NCI-H526 (cell line): ENCODE measurements at regions not wholly inside any gene's neighbourhood (a gene's known extent, or its start where the extent isn't known, plus 50 kb on each side); places are given as distances from the start of the nearest gene placed in this dataset.

Source experiments
- DNase-seq, 2 experiments: peaks; one replicate each; lab custom pipeline; 2025; lab: John Stamatoyannopoulos, UW

GRCh38 chr15:45743426-45744235 is 108.8 kb downstream of the SQOR start:
- DNase-seq = peak in 1 of 2 experiments; percentile 29

GRCh38 chr15:45744236-45744589 is 109.4 kb downstream of the SQOR start:
- peak in 1 of 2 experiments; percentile 37 for DNase-seq

- no peak for DNase-seq
These were observed 112.6 kb downstream of the SQOR start for GRCh38 chr15:45747426-45747825.

GRCh38 chr15:45751629-45752028 is 116.8 kb downstream of the SQOR start:
- DNase-seq = peak in 1 of 2 experiments; percentile 18

GRCh38 chr15:45759936-45760335 is 125.1 kb downstream of the SQOR start:
- DNase-seq = no peak

GRCh38 chr15:45762726-45763125 is 127.9 kb downstream of the SQOR start:
- no peak for DNase-seq

GRCh38 chr15:45763170-45763869 is 128.5 kb downstream of the SQOR start:
- DNase-seq = no peak

- no peak for DNase-seq
These were observed 138.3 kb downstream of the SQOR start for GRCh38 chr15:45773149-45773548.

GRCh38 chr15:45776772-45777171 is 141.9 kb downstream of the SQOR start:
- no peak for DNase-seq

GRCh38 chr15:45777781-45778180 is 143.0 kb downstream of the SQOR start:
- no peak for DNase-seq

- no peak for DNase-seq
These were observed 145.5 kb downstream of the SQOR start for GRCh38 chr15:45780352-45780751.

- DNase-seq = no peak
These were observed 149.8 kb downstream of the SQOR start for GRCh38 chr15:45784656-45785055.

GRCh38 chr15:45785897-45786296 is 151.1 kb downstream of the SQOR start:
- no peak for DNase-seq

- peak; percentile 1 to 64 for DNase-seq
These were observed 155.6 kb downstream of the SQOR start for GRCh38 chr15:45790325-45790943.

- peak in 1 of 2 experiments; percentile 33 for DNase-seq
These were observed 159.5 kb downstream of the SQOR start for GRCh38 chr15:45794304-45794703.

- DNase-seq = peak; percentile 93 to 94
These were observed 160.0 kb downstream of the SQOR start for GRCh38 chr15:45794712-45795439.

- DNase-seq = peak; percentile 82 to 88
These were observed 160.7 kb downstream of the SQOR start for GRCh38 chr15:45795440-45796069.

- DNase-seq = no peak
These were observed 161.6 kb downstream of the SQOR start for GRCh38 chr15:45796433-45796832.

GRCh38 chr15:45799508-45799907 is 164.7 kb downstream of the SQOR start:
- DNase-seq = no peak

GRCh38 chr15:45801543-45801942 is 166.7 kb downstream of the SQOR start:
- no peak for DNase-seq

GRCh38 chr15:45802140-45802539 is 167.3 kb downstream of the SQOR start:
- DNase-seq = peak in 1 of 2 experiments; percentile 5

- no peak for DNase-seq
These were observed 169.2 kb downstream of the SQOR start for GRCh38 chr15:45804028-45804427.
